Neuronal stem cell (in vitro differentiated cells): ENCODE measurements at regions not wholly inside any gene's neighbourhood (a gene's known extent, or its start where the extent isn't known, plus 50 kb on each side); places are given as distances from the start of the nearest gene placed in this dataset.
A peak's percentile ranks its signal among the peaks of the same experiment; 100 is the strongest.
"Not testable (repeated sequence)": the region's sequence is repeated elsewhere in the genome, so short reads cannot be mapped to it uniquely, and the experiment has no call there.

Experiments
- DNase-seq: peaks from one replicate; pipeline ENCODE4 v3.0.0-alpha.2; 2013; ENCODE audit warnings: low spot score
- H2AFZ ChIP-seq: one replicate; pipeline ENCODE4 v1.6.1; 2013; ENCODE audit warnings: mild to moderate bottlenecking, low read length, inconsistent platforms
- H2AK5ac ChIP-seq: 2 replicates; pipeline ENCODE4 v1.6.1; 2013; ENCODE audit warnings: low read depth, mild to moderate bottlenecking, inconsistent platforms, low read length, moderate library complexity, mixed read lengths
- H2BK120ac ChIP-seq: 2 replicates; pipeline ENCODE4 v1.6.1; 2013; ENCODE audit warnings: low read depth, mild to moderate bottlenecking, inconsistent platforms, low read length, moderate library complexity, mixed read lengths
- H2BK12ac ChIP-seq: one replicate; pipeline ENCODE4 v1.6.1; 2013; ENCODE audit warnings: low read length, inconsistent platforms
- H2BK15ac ChIP-seq: 2 replicates; pipeline ENCODE4 v1.6.1; 2013; ENCODE audit warnings: mild to moderate bottlenecking, low read length, inconsistent platforms, mixed read lengths
- H2BK5ac ChIP-seq: one replicate; pipeline ENCODE4 v1.6.1; 2013; ENCODE audit warnings: inconsistent platforms, mild to moderate bottlenecking, low read length, moderate library complexity
- H3K14ac ChIP-seq: one replicate; pipeline ENCODE4 v1.6.1; 2013; ENCODE audit warnings: low read length, inconsistent platforms
- H3K18ac ChIP-seq: 2 replicates; pipeline ENCODE4 v1.6.1; 2013; ENCODE audit warnings: low read length, inconsistent platforms
- H3K23ac ChIP-seq: 2 replicates; pipeline ENCODE4 v1.6.1; 2013; ENCODE audit warnings: low read depth, mild to moderate bottlenecking, mixed read lengths, low read length, inconsistent platforms; ENCODE audit not compliant: poor library complexity
- H3K27ac ChIP-seq: replicated peaks from 3 replicates; pipeline ENCODE4 v1.5.1; 2013; ENCODE audit warnings: low read length, inconsistent platforms
- H3K27me3 ChIP-seq, 3 experiments: 2 replicates each; pipeline ENCODE4 v1.6.1; 2013; ENCODE audit warnings: low read length in 3 of 3, mild to moderate bottlenecking in 2 of 3, inconsistent platforms in 1 of 3, low read depth in 1 of 3, mixed read lengths in 1 of 3, moderate library complexity in 1 of 3; ENCODE audit not compliant: control insufficient read depth in 3 of 3, insufficient read depth in 3 of 3
- H3K36me3 ChIP-seq, 2 donors: replicated peaks in 1 of 2; 2 replicates each; pipeline ENCODE4 v1.6.1; 2013; ENCODE audit warnings: low read length in 2 of 2; ENCODE audit not compliant: control insufficient read depth in 2 of 2, insufficient read depth in 2 of 2
- H3K4ac ChIP-seq: 2 replicates; pipeline ENCODE4 v1.6.1; 2013; ENCODE audit warnings: inconsistent platforms, mild to moderate bottlenecking, low read length, moderate library complexity
- H3K4me1 ChIP-seq, 2 donors: 1 replicate in 1 of 2; 2 replicates in 1 of 2; pipeline ENCODE4 v1.6.1; 2013; ENCODE audit warnings: low read length in 2 of 2, low read depth in 1 of 2; ENCODE audit not compliant: control insufficient read depth in 2 of 2, insufficient read depth in 1 of 2
- H3K4me2 ChIP-seq: one replicate; pipeline ENCODE4 v1.6.1; 2013; ENCODE audit warnings: mild to moderate bottlenecking, low read length, inconsistent platforms; ENCODE audit not compliant: insufficient read depth, poor library complexity, severe bottlenecking
- H3K4me3 ChIP-seq, 2 donors: 2 replicates each; pipeline ENCODE4 v1.5.1; 2013; ENCODE audit warnings: low read length in 2 of 2, mild to moderate bottlenecking in 2 of 2, inconsistent platforms in 1 of 2, moderate library complexity in 1 of 2
- H3K79me1 ChIP-seq: one replicate; pipeline ENCODE4 v1.6.1; 2013; ENCODE audit warnings: low read depth, mild to moderate bottlenecking, inconsistent platforms, low read length, moderate library complexity
- H3K9ac ChIP-seq: one replicate; pipeline ENCODE4 v1.6.1; 2013; ENCODE audit warnings: mild to moderate bottlenecking, low read depth, low read length, inconsistent platforms; ENCODE audit not compliant: poor library complexity
- H3K9me3 ChIP-seq, 2 donors: replicated peaks in 1 of 2; 2 replicates each; pipeline versions ENCODE3 to v1.6.1; 2013; ENCODE audit warnings: low read length in 2 of 2, mild to moderate bottlenecking in 2 of 2, inconsistent platforms in 1 of 2, low read depth in 1 of 2, mixed read lengths in 1 of 2, moderate library complexity in 1 of 2; ENCODE audit not compliant: control insufficient read depth in 2 of 2, insufficient read depth in 1 of 2
- H4K8ac ChIP-seq: one replicate; pipeline ENCODE4 v1.6.1; 2013; ENCODE audit warnings: low read depth, mild to moderate bottlenecking, inconsistent platforms, low read length, moderate library complexity
- H4K91ac ChIP-seq: one replicate; pipeline ENCODE4 v1.6.1; 2013; ENCODE audit warnings: low read length, low read depth, mild to moderate bottlenecking, inconsistent platforms; ENCODE audit not compliant: poor library complexity
- WGBS, 2 donors: extraction: QIAGEN DNeasy Blood & Tissue Kit; methylation state at CpG; one replicate each; pipeline ENCODE4 v1.1.7; 2013; ENCODE audit warnings: missing lambda C conversion rate in 2 of 2, mixed read lengths in 1 of 2; ENCODE audit not compliant: insufficient read length in 2 of 2, insufficient replicate concordance in 1 of 2; ENCODE audit errors: extremely low coverage in 2 of 2; 5-methylcytosine and 5-hydroxymethylcytosine counted together

DNA sequence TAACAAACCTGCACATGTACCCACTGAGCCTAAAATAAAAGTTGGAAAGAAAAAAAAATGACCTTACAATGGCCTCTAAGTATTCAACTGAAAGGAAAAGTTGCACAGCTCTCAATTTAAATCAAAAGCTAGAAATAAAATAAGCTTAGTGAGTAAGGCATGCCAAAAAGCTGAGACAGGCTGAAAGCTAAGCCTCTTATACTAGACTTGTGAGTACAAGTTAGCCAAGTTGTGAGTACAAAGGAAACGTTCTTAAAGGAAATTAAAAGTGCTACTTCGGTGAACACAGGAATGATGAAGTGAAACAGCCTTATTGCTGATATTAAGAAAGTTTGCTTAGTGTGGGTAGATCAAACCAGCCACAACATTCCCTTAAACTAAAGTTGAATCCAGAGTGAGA is 707.9 kb upstream of the PITX2 start:
- Histone ChIP-seq H3K27me3 (no peaks in the 10 kb centered on the region), H2BK5ac (no peak overlapping the region), H3K23ac (no peak overlapping the region), H3K18ac (no peak overlapping the region), H3K9ac (no peak overlapping the region), H2AFZ (no peak overlapping the region), H3K27ac (no peak overlapping the region), H3K4me1 (no peaks in the 10 kb centered on the region), H2BK15ac (no peak overlapping the region), H3K4ac (no peak overlapping the region), H4K8ac (no peak overlapping the region), H2AK5ac (no peak overlapping the region), H3K4me2 (no peak overlapping the region), H3K9me3 (no peaks in the 10 kb centered on the region), H3K36me3 (no peaks in the 10 kb centered on the region), H3K79me1 (peaks cover 3% of the 10 kb centered on the region), H2BK12ac (no peak overlapping the region), H2BK120ac (no peak overlapping the region), H3K14ac (no peak overlapping the region), H3K4me3 (no peak overlapping the region), H4K91ac (no peak overlapping the region)
- WGBS, 2 donors: no CpG with 5 or more reads among the region's 2 CpGs
- DNase-seq: no peak

DNA sequence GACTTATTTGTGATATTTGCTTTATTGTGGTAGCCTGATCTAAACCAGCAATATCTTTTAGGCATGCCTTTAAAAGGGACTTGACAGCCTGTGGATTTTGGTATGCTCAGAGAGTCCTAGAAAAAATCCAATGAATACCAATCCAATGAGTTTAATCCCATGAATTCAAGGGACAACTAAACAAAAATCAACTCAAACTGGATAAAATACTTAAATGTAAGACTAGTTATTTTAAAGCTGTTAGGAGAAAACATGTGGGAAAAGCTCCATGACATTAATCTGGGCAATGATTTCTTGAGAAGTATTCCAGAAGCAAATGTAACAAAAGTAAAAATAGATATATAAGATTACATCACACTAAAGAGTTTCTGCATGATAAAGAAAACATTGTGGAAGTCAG is 711.5 kb upstream of the PITX2 start:
- Histone ChIP-seq H3K27ac (no peak overlapping the region), H3K27me3 (no peaks in the 10 kb centered on the region), H2BK120ac (no peak overlapping the region), H3K36me3 (no peaks in the 10 kb centered on the region), H3K9ac (no peak overlapping the region), H3K4me3 (no peak overlapping the region), H3K18ac (no peak overlapping the region), H4K8ac (no peak overlapping the region), H3K9me3 (no peaks in the 10 kb centered on the region), H3K14ac (no peak overlapping the region), H2BK12ac (no peak overlapping the region), H2AFZ (no peak overlapping the region), H3K4ac (no peak overlapping the region), H3K4me2 (no peak overlapping the region), H2BK15ac (no peak overlapping the region), H3K4me1 (no peaks in the 10 kb centered on the region), H2BK5ac (no peak overlapping the region), H2AK5ac (no peak overlapping the region), H4K91ac (no peak overlapping the region), H3K79me1 (no peaks in the 10 kb centered on the region), H3K23ac (no peak overlapping the region)
- DNase-seq: no peak

DNA sequence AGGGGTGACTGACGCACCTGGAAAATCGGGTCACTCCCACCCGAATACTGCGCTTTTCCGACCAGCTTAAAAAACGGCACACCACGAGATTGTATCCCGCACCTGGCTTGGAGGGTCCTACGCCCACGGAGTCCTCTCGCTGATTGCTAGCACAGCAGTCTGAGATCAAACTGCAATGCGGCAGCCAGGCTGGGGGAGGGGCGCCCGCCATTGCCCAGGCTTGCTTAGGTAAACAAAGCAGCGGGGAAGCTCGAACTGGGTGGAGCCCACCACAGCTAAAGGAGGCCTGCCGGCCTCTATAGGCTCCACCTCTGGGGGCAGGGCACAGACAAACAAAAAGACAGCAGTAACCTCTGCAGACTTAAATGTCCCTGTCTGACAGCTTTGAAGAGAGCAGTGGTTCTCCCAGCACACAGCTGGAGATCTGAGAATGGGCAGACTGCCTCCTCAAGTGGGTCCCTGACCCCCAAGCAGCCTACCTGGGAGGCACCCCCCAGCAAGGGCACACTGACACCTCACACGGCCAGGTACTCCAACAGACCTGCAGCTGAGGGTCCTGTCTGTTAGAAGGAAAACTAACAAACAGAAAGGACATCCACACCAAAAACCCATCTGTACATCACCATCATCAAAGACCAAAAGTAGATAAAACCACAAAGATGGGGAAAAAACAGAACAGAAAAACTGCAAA is 714.5 kb upstream of the PITX2 start:
- not testable (repeated sequence) for H3K9ac ChIP-seq, H3K36me3 ChIP-seq, H2BK120ac ChIP-seq, H3K4me3 ChIP-seq, H3K4me1 ChIP-seq, H3K14ac ChIP-seq, H2BK15ac ChIP-seq, H2BK12ac ChIP-seq, H4K8ac ChIP-seq, H2BK5ac ChIP-seq, H3K9me3 ChIP-seq, H3K79me1 ChIP-seq, H4K91ac ChIP-seq, H3K4me2 ChIP-seq, H3K27me3 ChIP-seq, H3K23ac ChIP-seq, H3K18ac ChIP-seq, DNase-seq, H3K4ac ChIP-seq, H3K27ac ChIP-seq, H2AK5ac ChIP-seq
- H2AFZ ChIP-seq: peak overlapping the region; percentile 71
- no CpG with 5 or more reads among the region's 18 CpGs for WGBS, 2 donors

DNA sequence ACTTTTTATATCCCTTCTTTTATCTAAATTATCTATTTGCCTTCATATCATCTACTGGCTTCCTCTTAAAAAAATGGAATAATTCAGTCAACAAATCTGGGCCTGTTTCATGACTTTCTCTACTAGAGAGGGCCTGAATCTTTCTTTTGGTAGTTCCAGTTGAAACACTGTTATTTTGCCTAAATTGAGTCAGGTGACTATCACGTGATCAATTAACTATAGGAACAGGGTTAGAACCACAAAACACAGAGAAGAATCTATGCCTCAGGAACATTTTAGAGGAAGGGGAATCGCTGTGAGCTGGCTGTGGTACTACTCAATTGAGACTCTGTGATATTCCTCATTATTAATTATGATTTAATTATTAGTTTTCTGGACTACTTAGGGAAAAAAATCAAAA is 736.7 kb upstream of the PITX2 start:
- no peak overlapping the region for H2BK15ac ChIP-seq
- DNase-seq: no peak
- H3K79me1 ChIP-seq: no peaks in the 10 kb centered on the region
- no peak overlapping the region for H4K8ac ChIP-seq
- no peak overlapping the region for H3K4me3 ChIP-seq
- H3K9me3 ChIP-seq: no peaks in the 10 kb centered on the region
- H3K9ac ChIP-seq: no peak overlapping the region
- no peaks in the 10 kb centered on the region for H3K27me3 ChIP-seq
- H3K23ac ChIP-seq: no peak overlapping the region
- no peak overlapping the region for H2AK5ac ChIP-seq
- WGBS, 2 donors: no CpG with 5 or more reads among the region's 2 CpGs
- no peak overlapping the region for H3K4ac ChIP-seq
- H3K18ac ChIP-seq: no peak overlapping the region
- H3K4me2 ChIP-seq: no peak overlapping the region
- H3K4me1 ChIP-seq: peaks cover 0 to 1% of the 10 kb centered on the region in 2 donors
- H2BK120ac ChIP-seq: no peak overlapping the region
- no peak overlapping the region for H2BK12ac ChIP-seq
- H3K14ac ChIP-seq: no peak overlapping the region
- H4K91ac ChIP-seq: no peak overlapping the region
- H2AFZ ChIP-seq: no peak overlapping the region
- H2BK5ac ChIP-seq: no peak overlapping the region
- no peaks in the 10 kb centered on the region for H3K36me3 ChIP-seq
- no peak overlapping the region for H3K27ac ChIP-seq
